Fibroblast of peridontal ligament (primary cell): ENCODE measurements at regions not wholly inside any gene's neighbourhood (a gene's known extent, or its start where the extent isn't known, plus 50 kb on each side); places are given as distances from the start of the nearest gene placed in this dataset.

ENCODE experiments used
- DNase-seq: peaks from one replicate; pipeline ENCODE4 v3.0.0-alpha.2; 2010; ENCODE audit errors: extremely low read depth

DNA sequence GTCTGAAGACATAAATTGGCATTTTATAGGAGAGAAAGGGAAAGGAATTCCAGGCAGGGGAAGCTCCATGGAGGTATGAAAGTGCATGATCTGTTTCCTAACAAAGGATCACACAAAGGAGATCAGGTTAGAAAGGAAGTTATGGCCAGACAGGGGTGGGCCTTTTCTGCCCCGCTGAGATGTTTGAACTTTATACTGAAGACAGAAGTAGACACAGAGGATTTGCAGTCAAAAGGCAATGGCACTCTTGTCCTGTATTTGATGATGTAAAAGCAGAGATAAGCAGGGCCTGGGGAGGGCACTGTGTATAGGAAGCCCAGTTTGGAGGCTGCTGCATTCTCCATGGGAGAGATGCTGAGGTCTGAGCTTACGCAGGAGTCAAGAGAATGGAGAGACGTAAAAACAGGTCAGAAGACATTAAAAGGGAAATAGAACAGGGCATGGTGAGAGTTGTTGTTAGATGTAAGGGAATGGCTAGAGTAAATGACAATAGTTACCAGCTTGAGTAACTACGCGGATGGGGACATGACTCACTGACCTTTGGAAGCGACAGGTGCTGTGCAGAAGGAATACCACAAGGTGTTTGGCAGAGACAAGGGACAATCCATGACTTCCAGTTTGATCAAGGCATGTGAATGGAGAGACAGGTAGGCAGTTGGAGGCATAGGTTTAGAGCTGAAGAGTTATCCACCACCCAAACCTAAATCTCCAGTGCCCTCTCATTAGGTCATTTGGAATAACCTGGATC, 190.6 kb upstream of the SASH1 start:
- no peak for DNase-seq

DNA sequence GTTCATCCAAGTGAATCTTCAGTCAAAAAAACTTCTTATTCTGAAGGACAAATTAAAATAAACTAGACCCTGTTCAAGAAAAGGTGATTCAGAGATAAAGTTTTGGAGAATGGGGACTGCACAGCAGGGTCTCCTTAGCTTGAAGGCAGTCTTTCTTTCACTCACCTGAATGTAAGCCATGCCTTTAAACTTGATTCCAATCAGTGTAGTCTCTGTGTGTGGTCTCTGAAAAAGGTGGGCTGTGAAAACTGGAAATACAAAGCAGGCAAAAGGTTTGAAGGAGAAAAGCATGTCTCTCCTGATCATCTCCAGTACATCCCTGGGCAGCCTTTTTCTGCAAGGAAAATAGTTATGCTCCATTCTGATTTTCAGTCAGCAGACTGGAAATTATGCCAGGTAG, 188.0 kb upstream of the SASH1 start:
- no peak for DNase-seq

DNA sequence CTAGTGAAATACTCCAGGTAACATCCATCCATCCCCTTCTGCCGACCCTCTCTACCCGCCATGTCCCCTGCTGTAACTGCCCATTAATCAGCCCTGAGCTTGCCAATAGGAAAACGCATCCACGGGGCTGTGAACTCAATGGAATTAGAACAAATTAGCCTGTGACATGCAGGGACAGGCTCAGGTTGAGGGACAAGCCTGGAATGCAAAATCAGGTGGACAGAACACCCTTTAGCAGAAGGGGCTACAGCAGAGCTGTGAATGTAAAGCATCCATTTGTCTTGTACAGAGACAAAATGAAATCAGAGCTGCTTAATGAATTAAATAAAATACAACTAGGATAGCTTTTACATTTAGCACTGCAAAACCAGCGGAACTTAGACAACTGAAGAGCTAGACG, 187.3 kb upstream of the SASH1 start:
- DNase-seq = no peak

DNA sequence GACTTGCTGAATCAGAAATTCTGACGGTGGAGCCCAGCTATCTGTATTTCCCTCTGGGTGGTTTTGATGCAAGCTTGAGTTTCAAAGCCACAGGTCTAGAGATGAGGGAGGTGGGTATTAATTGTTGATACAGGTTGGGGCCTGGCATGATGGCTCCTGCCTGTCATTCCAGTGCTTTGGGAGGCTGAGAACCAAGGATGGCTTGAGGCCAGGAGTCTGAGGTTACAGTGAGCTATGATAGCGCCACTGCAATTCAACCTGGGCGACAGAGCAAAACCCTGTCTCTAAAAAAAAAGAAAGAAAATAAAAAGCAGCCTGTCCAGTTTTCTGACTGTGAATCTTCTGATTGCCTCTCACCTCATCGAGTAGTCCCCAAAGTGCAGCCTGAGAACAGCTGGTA, 184.8 kb upstream of the SASH1 start:
- DNase-seq = no peak

DNA sequence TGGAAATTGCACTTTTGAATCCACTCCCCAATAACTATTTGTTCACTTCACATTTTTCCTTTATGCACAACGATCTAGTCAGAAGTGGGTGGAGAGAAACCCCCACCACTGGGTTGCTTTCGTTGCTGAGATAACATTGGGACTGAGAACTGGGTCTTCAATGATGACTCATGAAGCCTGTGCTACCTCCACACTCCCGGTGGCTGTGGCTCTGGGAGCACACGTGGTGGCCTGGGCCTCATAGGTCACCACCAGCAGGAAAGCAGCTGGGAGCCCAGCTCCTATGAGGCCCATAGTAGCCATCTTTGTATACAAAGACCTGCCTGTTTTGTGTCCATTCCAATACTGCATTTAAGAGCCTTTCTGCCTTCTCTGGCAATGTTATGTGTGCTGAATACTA, 178.0 kb upstream of the SASH1 start:
- no peak for DNase-seq

DNA sequence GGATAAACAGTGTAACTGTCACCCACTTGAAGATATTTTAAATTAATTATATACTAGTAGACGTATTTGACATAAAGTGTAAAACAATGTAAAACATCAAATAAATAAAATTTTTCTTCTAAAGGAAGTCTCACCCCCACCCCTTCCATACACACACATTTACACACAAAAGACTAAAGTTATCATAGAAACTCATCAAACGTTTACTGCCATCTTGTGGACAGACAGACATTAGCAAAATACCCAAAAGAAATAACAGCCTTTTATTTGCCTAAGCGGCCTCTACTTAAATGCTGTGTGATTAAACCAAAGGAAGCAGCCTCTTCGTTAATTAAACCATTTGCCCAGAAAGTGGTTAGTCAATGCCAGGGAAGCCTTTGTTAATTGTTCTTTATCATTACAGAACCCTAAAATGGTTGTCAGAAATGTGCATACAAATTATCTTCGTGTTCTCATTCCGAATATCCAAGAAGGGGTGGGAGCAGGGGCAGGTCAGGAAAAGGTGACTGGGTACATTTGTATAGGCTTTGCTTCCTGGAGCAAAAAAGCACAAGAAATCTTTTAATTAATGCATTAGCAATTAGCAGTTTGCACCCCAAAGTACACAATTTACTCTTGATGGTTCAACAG, 176.2 kb upstream of the SASH1 start:
- peak; percentile 88 for DNase-seq

DNA sequence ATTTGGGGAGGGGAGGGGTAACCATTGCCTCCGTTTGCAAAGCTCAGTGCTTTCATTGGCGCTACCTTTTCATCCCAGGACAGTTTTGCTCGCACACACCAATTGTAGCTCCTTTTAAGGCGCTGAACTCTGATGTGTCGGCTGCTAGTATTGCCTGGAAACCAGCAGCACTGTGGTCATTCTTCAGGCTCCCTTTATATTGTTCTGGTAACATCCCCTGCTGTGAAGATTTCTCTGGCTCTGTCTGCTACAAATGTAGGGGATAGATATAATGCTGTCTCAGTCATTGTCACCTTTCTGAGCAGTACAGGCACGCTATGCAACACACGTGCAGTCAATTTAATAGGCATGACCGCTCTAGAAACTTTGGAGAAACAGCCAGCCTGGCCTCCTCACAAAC, 172.9 kb upstream of the SASH1 start:
- no peak for DNase-seq

DNA sequence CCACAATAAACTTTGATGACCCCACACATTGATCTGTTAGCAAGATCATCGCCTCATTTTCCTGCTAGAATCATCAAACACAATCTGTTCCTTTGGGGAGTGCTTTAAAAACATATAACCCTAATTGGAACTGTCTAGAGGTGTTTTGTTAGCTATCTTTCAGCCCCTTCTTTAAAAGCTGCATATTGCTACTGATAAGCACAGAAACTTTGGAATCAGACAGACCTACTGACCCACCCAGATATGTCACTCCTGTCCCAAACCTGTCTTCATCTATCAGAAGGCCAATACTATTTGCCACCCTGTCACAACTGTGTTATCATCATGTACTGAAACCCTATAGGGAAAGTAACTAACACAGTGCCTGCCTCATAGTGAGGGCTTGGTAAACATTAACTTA, 172.4 kb upstream of the SASH1 start:
- DNase-seq = no peak

DNA sequence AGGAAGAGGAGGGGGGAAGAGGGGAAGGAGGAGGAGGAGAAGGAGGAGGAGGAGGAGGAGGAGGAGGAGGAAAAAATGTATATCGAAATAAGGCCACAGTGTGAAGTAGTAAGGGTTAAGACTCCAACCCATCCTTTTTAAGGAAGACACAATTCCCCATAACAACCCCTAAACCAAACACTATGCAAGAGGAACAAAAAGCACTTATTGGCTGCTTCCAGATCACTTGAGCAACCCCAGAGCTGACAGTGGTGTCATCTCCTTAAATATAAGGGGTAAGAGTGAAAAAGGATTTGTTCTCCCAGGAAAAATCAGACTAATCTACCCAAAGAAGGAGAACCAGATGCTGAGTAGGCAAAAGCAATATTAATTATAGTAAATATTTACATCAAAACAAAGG, 169.1 kb upstream of the SASH1 start:
- DNase-seq = no peak

DNA sequence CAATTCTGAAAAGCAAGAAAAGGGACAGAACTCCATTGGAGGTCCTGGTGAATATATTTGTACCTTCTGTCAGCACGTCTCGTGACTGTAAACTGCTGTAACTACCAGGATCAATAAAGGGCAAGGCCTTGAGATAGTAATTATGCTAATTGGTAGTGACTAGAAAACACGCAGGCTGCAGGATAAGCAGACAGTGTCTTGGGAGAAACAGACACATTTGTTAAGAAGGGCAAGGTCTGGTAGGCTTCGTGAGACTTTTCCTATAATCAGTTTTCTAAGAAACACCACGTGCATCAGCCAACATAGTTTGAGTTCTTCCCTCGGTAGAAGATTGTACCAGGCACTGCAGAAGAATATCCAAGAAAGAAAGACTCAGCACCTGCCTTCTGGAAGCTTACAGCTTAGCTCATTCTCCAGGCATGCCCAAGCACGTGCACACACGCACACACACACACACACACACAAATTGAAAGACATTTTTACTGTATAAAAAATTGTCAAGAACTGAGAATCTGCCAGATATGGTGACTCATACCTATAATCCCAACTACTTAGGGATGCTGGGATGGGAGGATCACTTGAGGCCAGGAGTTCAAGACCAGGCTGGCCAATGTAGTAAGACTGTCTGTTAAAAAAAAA, 167.0 kb upstream of the SASH1 start:
- DNase-seq = peak; percentile 34

DNA sequence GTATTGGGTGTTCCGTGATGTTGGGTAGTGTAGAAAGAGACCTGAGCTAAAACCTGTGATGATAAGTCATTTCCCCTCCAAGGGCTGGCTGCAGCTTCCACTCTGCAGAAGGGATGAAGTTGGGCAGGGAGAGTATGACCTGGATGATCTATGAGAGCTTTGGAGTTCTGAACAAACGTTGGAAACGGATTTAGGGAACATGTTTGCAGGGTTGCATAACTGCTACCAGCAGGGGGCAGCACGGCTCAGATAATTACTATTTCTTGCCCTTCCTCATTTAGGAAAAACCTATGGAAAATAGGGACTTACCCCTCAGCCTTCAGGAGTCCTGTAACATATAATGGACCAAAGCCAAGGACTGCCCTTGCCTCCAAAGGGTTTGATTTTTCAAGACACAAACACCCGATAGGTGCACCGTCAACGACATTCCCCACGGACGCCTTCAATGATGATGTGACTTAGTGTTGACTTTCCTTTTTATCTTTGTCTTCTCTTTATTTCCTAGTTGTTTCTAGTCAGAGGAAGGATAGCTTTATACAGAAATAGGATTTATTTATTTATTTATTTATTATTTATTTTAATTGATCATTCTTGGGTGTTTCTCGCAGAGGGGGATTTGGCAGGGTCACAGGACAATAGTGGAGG, 164.9 kb upstream of the SASH1 start:
- peak; percentile 79 for DNase-seq

DNA sequence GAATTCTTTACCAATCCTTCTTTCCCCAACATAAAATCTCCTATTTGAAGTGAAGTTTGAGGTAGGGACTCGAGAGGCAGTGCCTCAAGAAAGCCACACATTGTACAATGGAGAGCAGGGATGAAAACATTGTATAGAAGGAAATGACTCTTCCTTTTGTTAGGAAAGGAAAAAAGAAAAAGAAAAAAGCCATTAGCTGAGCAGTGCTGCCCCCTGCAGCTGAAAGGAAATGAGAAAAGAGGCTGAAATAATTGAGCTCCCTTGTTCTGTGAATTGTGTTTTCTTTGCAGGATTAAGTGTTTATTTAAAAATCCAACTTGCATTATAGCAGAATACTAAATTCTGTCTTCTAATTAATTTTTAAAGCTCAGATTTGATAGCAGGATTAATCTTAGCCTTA, 162.9 kb upstream of the SASH1 start:
- DNase-seq = peak; percentile 44

DNA sequence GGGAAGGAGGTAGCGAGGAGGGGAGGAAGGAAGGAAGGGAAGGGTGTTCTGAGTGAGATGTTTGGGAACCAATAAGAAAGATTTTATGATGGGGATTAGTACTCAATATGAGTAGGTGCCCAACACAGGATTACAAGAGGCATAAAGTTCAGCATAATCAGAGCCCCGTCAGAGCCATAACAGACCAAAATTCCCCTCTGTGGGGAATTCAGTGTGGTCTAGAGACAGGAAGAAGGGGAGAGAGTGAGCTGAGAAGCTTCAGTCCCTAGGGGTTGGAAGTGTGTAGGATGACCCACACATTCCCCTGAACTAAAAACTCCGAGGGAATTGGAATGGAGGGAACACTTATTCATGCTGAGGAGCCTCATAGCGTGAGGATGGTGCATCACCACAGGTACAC, 160.3 kb upstream of the SASH1 start:
- no peak for DNase-seq

DNA sequence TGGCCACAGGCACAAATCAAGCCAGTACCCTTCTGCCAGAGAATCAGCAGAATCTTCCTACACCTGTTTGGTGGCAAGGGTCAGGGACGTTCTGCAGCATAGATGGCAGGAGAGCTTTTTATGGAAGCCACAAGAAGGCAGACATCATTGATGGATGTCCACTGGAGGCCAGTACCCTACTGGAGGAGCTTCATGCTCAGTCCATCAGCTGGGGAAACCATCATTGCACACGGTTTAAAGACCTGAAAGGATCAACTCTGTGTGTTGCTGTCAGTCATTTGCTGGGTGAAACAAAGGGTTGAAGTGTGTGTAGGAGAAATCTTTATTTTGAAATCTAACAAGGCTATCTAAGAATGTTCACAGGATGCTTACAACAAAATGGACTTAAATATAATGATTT, 158.9 kb upstream of the SASH1 start:
- no peak for DNase-seq

DNA sequence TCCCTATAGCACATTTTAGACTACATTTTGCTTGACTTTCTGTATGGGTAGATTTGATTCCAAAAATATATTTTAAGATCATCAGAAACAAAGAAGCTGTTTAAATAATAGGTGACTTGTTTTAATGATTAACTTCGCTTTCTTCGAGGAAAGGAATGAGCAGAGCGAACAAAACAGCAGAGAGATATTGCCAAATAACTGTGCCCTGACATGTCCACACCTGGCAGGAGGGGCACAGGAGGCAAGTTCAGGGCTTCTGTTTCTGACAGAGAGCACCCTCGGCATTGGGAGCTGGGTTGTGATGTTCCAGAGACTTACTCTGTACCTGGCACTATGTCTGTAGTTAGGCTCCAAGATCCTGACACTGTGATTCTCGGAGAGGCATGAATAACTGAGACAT, 155.7 kb upstream of the SASH1 start:
- DNase-seq = no peak

DNA sequence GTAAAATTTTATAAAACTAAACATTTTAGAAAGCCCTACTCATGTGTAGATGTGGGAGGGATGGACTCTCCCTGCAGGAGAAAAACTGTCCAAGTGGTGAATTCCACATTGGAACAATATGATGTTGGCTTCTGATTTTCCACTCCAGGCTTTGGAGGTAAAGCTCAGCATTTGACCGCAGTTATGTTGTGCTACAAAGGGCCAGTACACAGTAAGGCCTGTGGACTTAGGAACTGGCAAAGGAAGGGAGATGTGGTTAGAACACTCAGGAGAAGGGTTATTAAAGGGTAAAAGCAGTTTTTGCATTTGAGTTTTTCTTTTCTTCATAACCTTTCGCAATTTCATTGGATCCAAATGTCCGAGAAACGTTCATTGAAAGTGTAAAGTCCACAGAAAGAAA, 150.3 kb upstream of the SASH1 start:
- DNase-seq = peak; percentile 24

DNA sequence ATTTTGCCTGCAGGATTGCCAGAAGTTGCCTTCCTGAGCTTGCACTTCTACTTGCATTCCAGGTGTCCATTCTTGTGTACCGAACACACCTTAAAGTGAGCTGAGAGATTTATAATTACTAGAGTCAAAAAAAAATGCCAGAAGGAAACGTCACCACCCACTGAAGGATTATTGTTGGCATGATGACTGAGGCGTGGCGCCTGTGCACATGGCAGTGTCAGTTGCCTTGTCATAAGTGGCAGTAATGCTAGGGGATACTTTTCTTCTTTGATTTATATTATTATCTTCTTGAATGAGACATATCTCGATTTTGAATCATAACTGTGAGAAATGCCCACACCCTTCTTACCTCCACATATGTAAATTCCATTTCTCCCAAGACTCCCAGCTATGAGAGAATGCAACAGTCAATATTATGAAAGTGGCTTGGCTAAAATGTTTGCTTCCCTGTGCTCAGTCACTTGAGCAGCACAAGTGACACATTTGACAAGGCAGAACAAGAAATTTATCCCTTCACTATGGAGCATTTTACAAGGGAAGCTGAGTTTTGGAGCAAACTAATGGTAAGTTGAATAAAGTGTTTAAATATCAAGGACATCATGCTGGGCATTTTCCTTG, 149.5 kb upstream of the SASH1 start:
- no peak for DNase-seq

DNA sequence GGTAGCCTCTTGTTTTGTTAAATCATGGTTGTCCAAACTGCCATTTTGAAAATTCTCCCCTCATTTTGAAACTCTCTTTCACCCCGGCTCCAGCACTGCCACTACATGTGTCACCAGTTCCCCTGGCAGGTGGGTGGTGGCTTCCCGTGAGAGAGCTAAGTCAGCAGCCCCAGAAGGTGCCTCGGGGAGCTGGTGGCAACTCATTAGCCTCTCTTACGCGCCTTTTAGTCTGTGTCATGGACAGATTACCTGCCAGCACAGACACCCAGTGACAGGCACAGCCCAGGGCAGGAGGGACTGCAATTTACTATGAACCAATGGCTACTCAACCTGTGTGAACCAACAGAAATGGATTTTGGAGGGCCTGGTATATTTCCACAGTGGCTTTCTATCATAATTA, 147.1 kb upstream of the SASH1 start:
- no peak for DNase-seq

DNA sequence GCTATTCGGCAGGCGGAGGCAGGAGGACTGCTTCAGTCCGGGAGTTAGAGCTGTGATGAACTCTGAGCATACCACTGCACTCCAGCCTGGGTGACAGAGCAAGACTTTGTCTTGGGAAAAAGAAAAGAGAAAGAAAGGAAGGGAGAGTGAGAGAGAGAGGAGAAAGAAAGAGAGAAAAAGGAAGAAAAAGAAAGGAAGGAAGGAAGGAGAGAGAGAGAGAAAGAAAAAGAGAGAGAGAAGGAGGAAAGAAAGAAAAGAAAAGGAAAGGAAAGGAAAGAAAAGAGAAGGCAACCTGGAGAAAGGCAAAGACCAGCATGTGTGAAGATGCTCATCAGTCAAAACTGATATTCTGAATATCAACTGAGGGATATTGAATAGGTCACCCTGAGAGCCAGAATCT, 143.1 kb upstream of the SASH1 start:
- no peak for DNase-seq

DNA sequence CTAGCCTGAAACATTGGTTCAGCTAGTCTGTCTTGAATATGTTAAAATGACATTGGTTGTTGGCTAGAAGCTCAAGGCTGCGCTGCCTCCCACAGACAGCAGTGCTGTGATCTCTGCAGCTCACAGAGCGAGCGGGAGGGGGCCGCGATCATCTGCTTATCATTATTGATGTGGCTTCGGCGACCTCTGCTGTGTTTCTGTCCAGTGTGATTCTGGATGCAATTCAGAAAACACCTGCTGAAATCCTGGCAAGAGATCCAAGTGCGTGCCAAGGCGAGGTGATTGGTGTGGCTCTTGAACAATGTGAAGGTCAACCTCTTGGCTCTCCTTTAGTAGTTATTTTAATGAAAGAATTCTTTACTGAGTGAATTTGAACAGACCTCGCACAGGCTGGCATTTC, 142.3 kb upstream of the SASH1 start:
- no peak for DNase-seq

DNA sequence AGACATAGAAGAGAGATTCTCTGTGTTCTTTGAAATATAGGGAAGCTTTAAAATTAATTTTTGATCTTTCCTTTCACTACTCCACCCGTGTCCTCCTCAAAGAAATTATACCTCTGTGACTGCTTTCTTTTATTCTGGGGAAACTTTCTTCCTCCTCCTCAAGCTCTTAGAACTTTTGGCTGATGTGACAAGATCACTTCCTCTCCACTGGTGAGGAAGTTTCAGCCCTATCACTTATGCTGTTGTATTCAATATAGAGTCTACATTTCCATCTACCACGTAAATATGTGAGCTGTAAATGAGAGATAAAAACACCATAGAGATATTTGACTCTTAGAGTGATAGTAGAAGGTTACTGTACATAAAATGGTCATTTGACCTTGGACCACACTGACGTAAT, 141.9 kb upstream of the SASH1 start:
- DNase-seq = no peak

DNA sequence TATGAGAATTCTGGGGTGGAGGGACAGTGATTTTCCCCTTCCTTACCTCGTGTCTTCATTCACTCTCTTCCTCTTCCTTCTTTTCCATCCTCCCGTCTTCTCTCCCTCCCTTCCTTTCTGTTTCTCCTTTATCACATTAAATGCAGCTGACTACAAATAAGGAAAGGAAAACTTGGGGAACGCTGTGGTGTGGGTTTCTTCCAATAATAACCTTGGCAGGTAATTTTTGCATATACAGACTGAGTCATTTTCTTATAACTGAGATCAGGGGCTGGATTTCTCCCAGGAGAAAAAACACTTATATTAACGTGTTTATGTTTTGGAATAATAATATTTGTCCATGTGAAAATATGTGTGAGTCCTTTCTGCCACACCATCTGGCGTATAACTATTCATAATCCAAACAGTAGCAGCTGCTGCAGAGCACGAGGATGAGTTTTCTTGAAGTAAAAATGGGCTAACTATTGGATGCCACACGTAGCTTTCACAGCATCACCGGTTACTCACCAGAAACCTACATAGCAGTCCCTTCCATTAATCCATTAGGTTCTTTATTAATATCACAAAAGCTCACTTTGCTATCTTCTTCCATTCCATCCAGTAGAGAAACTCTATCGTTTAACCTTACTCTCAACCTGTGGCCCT, 139.2 kb upstream of the SASH1 start:
- DNase-seq = peak; percentile 46
